A673 (cell line): ENCODE measurements at regions not wholly inside any gene's neighbourhood (a gene's known extent, or its start where the extent isn't known, plus 50 kb on each side); places are given as distances from the start of the nearest gene placed in this dataset.

Source experiments
- CTCF ChIP-seq: fragments of 300-800, 200-600 bp; sonication (generic); conservative IDR thresholded peaks from 2 replicates; pipeline ENCODE4 v1.5.1; 2017; ENCODE audit warnings: low read depth, mild to moderate bottlenecking, antibody characterized with exemption, low read length, moderate library complexity, mixed read lengths
- EZH2 ChIP-seq: fragments of 200-600 bp; sonication (generic); IDR thresholded peaks from 2 replicates; pipeline ENCODE4 v1.6.1; 2017; ENCODE audit warnings: borderline replicate concordance, low read depth, mild to moderate bottlenecking, mixed read lengths, antibody characterized with exemption, low read length; ENCODE audit not compliant: poor library complexity, severe bottlenecking

DNA sequence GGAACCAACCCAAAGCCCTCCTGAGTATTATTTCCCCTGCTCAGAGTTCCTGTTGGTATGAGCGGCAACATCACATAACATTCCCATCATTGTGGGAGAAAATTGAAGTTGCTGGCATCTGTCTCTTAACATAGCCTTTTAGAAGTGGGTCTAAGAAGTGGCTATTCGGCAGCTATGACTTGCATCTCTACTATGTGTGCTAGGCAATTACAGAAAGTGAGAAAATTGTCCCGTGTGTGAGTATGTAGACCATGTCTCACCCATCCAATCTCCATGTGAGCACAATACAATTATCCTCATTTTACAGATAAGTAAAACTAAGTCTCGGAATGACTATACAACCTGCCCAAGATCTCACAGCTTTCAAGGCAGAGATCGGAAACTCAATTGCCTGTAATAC, 239.4 kb upstream of the ZNF462 start:
- TF ChIP-seq CTCF (no peak), EZH2 (no peak)
